Uterus (tissue), 3 donors: ENCODE measurements at regions not wholly inside any gene's neighbourhood (a gene's known extent, or its start where the extent isn't known, plus 50 kb on each side); places are given as distances from the start of the nearest gene placed in this dataset.

Source experiments
- DNase-seq, 2 donors: peaks; one replicate each; pipeline ENCODE4 v3.0.0-alpha.2; 2019 to 2020
- H3K27ac ChIP-seq, 2 donors: fragments of 200-600 bp; sonication (generic); 1 replicate in 1 of 2; 2 replicates in 1 of 2; pipeline ENCODE4 v1.5.1; 2016 to 2018
- H3K27me3 ChIP-seq, 2 donors: fragments of 200-600 bp; sonication (generic); one replicate each; pipeline ENCODE4 v1.5.1; 2018 to 2019; ENCODE audit warnings: control low read depth in 1 of 2
- H3K36me3 ChIP-seq, 2 donors: fragments of 200-600 bp; sonication (generic); one replicate each; pipeline ENCODE4 v1.5.1; 2019; ENCODE audit warnings: control low read depth in 1 of 2
- H3K4me1 ChIP-seq, 2 donors: fragments of 200-600 bp; sonication (generic); one replicate each; pipeline ENCODE4 v1.5.1; 2018 to 2019; ENCODE audit warnings: control low read depth in 1 of 2
- H3K4me3 ChIP-seq, 2 donors: fragments of 200-600 bp; sonication (generic); 1 replicate in 1 of 2; 2 replicates in 1 of 2; pipeline ENCODE4 v1.5.1; 2018 to 2019; ENCODE audit warnings: mild to moderate bottlenecking in 1 of 2
- H3K9me3 ChIP-seq, 2 donors: fragments of 200-600 bp; sonication (generic); one replicate each; pipeline ENCODE4 v1.5.1; 2019; ENCODE audit warnings: control low read depth in 1 of 2
- CTCF ChIP-seq, 4 experiments: fragments of 200-600 bp in 2 of 4; fragments of 450-650 bp in 2 of 4; sonication (generic) in 2 of 4; IDR thresholded peaks; one replicate each; pipeline ENCODE4 v1.5.1; 2016 to 2019; ENCODE audit warnings: antibody characterized with exemption in 4 of 4, mild to moderate bottlenecking in 2 of 4, moderate library complexity in 1 of 4
- POLR2A ChIP-seq, 2 donors: fragments of 450-650 bp; IDR thresholded peaks; one replicate each; pipeline ENCODE4 v1.6.1; 2016; ENCODE audit warnings: antibody characterized with exemption in 2 of 2, mild to moderate bottlenecking in 1 of 2, moderate library complexity in 1 of 2
- intact Hi-C: fragments of 100-400 bp; cut with DNase I; formaldehyde crosslinking; loops from one replicate; pipeline ENCODE4 v1.15.1; 2023; ENCODE audit warnings: low total_unique reads
- donor health status: DM: yes; HTN: yes; CAD: no.

- Histone ChIP-seq H3K36me3 (no peaks in the 10 kb centered on the region), H3K9me3 (no peaks in the 10 kb centered on the region), H3K4me3 (no peak overlapping the region), H3K27me3 (no peaks in the 10 kb centered on the region), H3K27ac (peak overlapping the region; percentile 82 to 98), H3K4me1 (peaks cover 5 to 7% of the 10 kb centered on the region in 2 donors)
- intact Hi-C loops = no loop called here
- DNase-seq = no peak
- no peak for TF ChIP-seq POLR2A (IDR thresholded peaks at IDR 0.05)
- no peak for TF ChIP-seq CTCF (IDR thresholded peaks at IDR 0.05)
Measured at GRCh38 chr7:25624051-25624450, 395.8 kb upstream of the NPVF start.

- H3K9me3 ChIP-seq = no peaks in the 10 kb centered on the region
- TF ChIP-seq CTCF (IDR thresholded peaks at IDR 0.05) (no peak), POLR2A (IDR thresholded peaks at IDR 0.05) (peak in 1 of 2 donors; percentile 28)
- intact Hi-C loops = no loop called here
- DNase-seq = peak; percentile 78 to 79
- H3K4me3 ChIP-seq = no peak overlapping the region
- H3K27ac ChIP-seq = peak overlapping the region; percentile 82 to 98
- no peaks in the 10 kb centered on the region for H3K27me3 ChIP-seq
- H3K36me3 ChIP-seq = no peaks in the 10 kb centered on the region
- H3K4me1 ChIP-seq = peaks cover 5 to 7% of the 10 kb centered on the region in 2 donors
Measured at GRCh38 chr7:25624833-25625232, 396.5 kb upstream of the NPVF start.

- DNase-seq = no peak
- H3K9me3 ChIP-seq = no peaks in the 10 kb centered on the region
- H3K36me3 ChIP-seq = no peaks in the 10 kb centered on the region
- intact Hi-C loops = no loop called here
- H3K27me3 ChIP-seq = no peaks in the 10 kb centered on the region
- H3K4me3 ChIP-seq = no peak overlapping the region
- peaks cover 4 to 7% of the 10 kb centered on the region in 2 donors for H3K4me1 ChIP-seq
- peak overlapping the region; percentile 82 to 98 for H3K27ac ChIP-seq
- no peak for TF ChIP-seq POLR2A (IDR thresholded peaks at IDR 0.05)
- TF ChIP-seq CTCF (IDR thresholded peaks at IDR 0.05) = no peak
Measured at GRCh38 chr7:25625306-25625992, 397.2 kb upstream of the NPVF start.

- peak overlapping the region; percentile 12 to 98 for H3K27ac ChIP-seq
- peaks cover 0 to 7% of the 10 kb centered on the region in 2 donors for H3K4me1 ChIP-seq
- DNase-seq = no peak
- intact Hi-C loops = no loop called here
- no peaks in the 10 kb centered on the region for H3K27me3 ChIP-seq
- H3K36me3 ChIP-seq = no peaks in the 10 kb centered on the region
- TF ChIP-seq POLR2A (IDR thresholded peaks at IDR 0.05) (no peak), CTCF (IDR thresholded peaks at IDR 0.05) (no peak)
- H3K4me3 ChIP-seq = no peak overlapping the region
- no peaks in the 10 kb centered on the region for H3K9me3 ChIP-seq
Measured at GRCh38 chr7:25626451-25627131, 398.3 kb upstream of the NPVF start.

- Histone ChIP-seq H3K9me3 (no peaks in the 10 kb centered on the region), H3K27ac (no peak overlapping the region), H3K27me3 (no peaks in the 10 kb centered on the region), H3K36me3 (no peaks in the 10 kb centered on the region), H3K4me1 (peaks cover 0 to 7% of the 10 kb centered on the region in 2 donors), H3K4me3 (no peak overlapping the region)
- intact Hi-C loops = no loop called here
- no peak for TF ChIP-seq CTCF (IDR thresholded peaks at IDR 0.05)
- TF ChIP-seq POLR2A (IDR thresholded peaks at IDR 0.05) = no peak
- DNase-seq = no peak
Measured at GRCh38 chr7:25628446-25628845, 400.2 kb upstream of the NPVF start.
